Neural cell (in vitro differentiated cells): ENCODE measurements at regions not wholly inside any gene's neighbourhood (a gene's known extent, or its start where the extent isn't known, plus 50 kb on each side); places are given as distances from the start of the nearest gene placed in this dataset.

Experiments used
- EP300 ChIP-seq: fragments of 450-650 bp; conservative IDR thresholded peaks from 2 replicates; pipeline ENCODE4 v1.6.1; 2014; ENCODE audit warnings: antibody characterized with exemption, mild to moderate bottlenecking, moderate library complexity; ENCODE audit not compliant: poor library complexity, severe bottlenecking
- EZH2 ChIP-seq: fragments of 200-600, 300-800 bp; shearing (Covaris generic), sonication (generic); IDR thresholded peaks from 2 replicates; pipeline ENCODE4 v1.6.1; 2014; ENCODE audit warnings: antibody characterized with exemption, low read length, borderline replicate concordance, mild to moderate bottlenecking; ENCODE audit not compliant: insufficient read depth, poor library complexity, severe bottlenecking
- MXI1 ChIP-seq: fragments of 450-650 bp; conservative IDR thresholded peaks from 2 replicates; pipeline ENCODE4 v1.6.1; 2014; ENCODE audit warnings: antibody characterized with exemption, mild to moderate bottlenecking; ENCODE audit not compliant: poor library complexity, severe bottlenecking
- POLR2AphosphoS5 ChIP-seq: IDR thresholded peaks from 2 replicates; pipeline ENCODE4 v1.6.1; 2012
- RAD21 ChIP-seq: fragments of 450-650 bp; conservative IDR thresholded peaks from 2 replicates; pipeline ENCODE4 v1.6.1; 2014; ENCODE audit warnings: antibody characterized with exemption, mild to moderate bottlenecking, moderate library complexity
- REST ChIP-seq: IDR thresholded peaks from 2 replicates; pipeline ENCODE4 v1.6.1; 2012; ENCODE audit warnings: borderline replicate concordance
- SMC3 ChIP-seq: fragments of 450-650 bp; conservative IDR thresholded peaks from 2 replicates; pipeline ENCODE4 v1.6.1; 2014; ENCODE audit warnings: antibody characterized with exemption, mild to moderate bottlenecking, moderate library complexity; ENCODE audit not compliant: poor library complexity
- TAF1 ChIP-seq: IDR thresholded peaks from 2 replicates; pipeline ENCODE4 v1.6.1; 2012; ENCODE audit warnings: low read depth
- TF ChIP-seq, protein P1 (sequence below): fragments of 450-650 bp; IDR thresholded peaks from 2 replicates; pipeline ENCODE4 v1.5.1; 2014; ENCODE audit warnings: antibody characterized with exemption, mild to moderate bottlenecking, moderate library complexity; ENCODE audit not compliant: poor library complexity, severe bottlenecking

DNA sequence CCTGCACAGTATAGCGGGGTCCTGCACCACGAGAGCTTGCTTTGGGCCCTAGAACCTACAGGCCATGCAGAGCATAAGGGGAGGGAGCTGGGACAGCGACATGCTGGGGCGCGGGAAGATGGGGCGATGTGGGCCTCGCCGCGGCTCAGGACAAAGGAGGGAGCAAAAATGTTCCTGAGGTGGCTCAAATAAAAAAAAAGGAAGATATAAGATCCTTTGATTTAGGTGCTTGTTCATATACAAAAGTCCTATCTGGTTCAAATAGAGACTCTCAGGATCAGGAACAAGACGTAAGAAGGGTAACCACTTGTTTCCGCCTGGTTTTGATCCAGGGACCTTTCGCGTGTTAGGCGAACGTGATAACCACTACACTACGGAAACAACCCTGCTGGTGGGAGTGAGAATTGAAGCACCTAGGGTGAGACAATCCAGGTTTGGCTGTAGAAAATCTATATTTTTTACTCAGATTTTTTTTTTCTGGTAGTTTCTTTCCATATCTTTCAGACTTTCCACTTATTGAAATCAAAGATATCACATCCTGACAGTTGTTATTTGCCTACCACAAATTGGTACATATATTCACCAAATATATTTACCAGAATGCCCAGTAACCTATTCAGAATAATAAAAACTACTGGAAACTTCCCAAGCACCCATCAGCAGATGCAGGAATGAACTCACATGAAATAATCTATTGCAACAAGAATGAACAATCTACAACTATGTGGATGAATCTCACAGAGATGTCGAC lies 177.9 kb upstream of the ZNF184 start:
- TF ChIP-seq, protein P1, sequence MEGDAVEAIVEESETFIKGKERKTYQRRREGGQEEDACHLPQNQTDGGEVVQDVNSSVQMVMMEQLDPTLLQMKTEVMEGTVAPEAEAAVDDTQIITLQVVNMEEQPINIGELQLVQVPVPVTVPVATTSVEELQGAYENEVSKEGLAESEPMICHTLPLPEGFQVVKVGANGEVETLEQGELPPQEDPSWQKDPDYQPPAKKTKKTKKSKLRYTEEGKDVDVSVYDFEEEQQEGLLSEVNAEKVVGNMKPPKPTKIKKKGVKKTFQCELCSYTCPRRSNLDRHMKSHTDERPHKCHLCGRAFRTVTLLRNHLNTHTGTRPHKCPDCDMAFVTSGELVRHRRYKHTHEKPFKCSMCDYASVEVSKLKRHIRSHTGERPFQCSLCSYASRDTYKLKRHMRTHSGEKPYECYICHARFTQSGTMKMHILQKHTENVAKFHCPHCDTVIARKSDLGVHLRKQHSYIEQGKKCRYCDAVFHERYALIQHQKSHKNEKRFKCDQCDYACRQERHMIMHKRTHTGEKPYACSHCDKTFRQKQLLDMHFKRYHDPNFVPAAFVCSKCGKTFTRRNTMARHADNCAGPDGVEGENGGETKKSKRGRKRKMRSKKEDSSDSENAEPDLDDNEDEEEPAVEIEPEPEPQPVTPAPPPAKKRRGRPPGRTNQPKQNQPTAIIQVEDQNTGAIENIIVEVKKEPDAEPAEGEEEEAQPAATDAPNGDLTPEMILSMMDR: peak; percentile 65
- TF ChIP-seq REST (no peak), EP300 (no peak), POLR2AphosphoS5 (no peak), EZH2 (no peak), RAD21 (no peak), MXI1 (no peak), SMC3 (no peak), TAF1 (no peak)
